HG03378 (cell line): ENCODE measurements at regions not wholly inside any gene's neighbourhood (a gene's known extent, or its start where the extent isn't known, plus 50 kb on each side); places are given as distances from the start of the nearest gene placed in this dataset.

Experiments
- ATAC-seq: cut with Tn5 transposase; IDR thresholded peaks from one replicate; pipeline ENCODE4 v1.9.1; 2021; ENCODE audit warnings: mild to moderate bottlenecking, moderate library complexity; ENCODE audit not compliant: unreplicated experiment

DNA sequence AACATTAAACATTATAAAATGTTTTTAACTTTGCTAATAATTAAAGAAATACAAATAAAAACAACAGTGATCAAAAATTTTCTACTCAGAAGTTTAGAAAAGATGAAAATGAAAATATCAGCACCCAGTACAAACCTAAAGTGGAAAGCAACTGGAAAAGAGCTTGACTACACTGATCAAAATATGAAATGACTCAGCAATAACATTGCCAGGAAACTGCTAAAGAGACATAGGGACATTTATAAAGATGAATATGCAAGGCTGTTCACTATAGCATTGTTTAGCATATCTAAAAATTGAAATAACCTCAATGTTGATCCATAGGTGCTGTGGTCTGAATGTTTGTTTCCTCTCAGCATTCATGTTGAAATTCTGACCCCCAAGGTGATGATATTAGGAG lies 88.5 kb upstream of the NOCT start:
- no peak for ATAC-seq

DNA sequence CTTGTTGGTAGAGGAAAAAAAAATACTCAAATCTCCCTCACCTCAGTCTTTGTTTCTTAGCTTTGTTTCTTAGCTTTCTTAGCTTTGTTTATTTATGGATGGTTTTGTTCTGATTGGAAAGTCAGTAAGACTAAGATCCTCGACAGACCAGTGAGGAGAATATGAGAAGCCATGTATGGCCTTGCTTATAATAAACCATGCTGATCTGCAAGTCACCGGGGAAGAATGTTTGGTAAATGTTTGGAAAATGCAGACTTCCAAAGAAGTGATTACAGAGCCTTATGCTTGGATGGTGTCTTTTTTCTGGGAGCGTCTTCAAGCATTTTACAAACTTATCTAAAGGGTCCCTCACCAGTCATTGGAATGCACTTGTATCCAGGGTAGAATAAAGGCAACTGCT lies 90.1 kb upstream of the NOCT start:
- no peak for ATAC-seq

DNA sequence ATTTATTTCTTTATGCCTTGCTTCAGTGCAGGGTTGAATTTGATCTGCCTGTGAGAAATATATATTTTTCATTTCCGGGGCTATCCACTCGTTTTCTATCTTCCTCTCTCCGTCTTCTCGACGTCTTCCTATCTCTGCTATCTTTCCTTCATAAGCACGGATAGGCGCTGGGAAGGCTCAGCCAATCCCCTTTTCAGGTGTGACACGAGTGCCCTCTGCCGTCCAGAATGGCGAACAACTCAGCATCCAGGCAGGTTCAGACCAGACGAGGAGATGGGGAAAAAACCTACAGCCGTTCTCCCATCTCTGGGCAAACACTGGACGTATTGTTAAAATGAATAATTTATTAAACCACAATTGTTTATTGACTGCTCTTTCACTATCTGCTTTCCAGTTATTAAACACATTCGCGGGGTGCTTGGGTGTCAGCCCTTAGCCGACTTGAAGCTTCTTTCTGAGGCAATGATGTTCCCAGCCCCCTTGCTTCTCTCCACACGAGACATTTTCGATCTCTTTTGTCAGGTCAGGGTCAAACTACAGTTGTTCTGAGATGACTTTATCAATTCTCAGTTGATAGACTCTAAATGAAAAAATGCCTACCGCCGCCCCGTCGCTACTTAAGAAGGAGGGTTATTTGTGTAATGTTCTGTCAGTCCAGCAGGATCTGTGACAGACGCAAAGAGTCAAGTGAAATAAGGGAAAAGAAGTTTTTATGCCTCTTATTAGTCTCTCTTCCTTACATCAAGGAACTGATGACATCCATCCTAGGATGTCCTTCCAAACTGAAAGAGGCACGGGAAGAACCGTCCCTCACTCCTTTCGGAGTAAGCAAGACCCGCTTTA lies 96.3 kb upstream of the NOCT start:
- no peak for ATAC-seq

DNA sequence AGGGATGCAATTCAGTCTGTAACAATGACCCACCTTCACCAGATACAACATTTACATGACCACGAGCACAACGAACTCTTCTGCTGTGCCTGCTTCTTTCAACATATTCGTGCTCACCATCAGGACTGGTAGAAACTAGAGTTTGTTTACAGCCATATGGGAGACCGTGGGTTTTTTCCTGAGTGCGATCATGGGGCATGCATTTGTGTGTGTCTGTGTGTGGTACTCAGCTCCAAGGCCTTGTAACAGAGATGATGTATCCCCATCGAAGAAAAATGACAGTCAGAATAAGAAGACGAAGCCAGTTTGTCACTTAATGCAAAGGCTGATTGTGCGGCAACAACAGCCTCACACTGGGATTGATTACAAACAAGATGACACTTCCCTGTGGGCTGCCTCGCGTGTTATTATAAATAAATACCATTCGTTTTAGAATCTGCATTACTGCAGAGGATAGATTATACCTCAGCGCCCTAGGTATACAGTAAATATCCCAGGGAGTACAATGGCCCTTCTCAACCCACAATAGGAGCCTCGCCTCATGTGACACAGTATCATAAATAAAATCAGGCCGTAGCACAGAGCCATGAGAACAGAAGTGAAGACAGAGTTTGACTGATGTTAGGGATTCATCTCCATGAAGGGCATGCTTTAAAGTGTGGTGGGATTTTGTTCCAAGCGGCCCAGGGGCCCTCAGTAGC lies 97.3 kb upstream of the NOCT start:
- ATAC-seq: no peak

DNA sequence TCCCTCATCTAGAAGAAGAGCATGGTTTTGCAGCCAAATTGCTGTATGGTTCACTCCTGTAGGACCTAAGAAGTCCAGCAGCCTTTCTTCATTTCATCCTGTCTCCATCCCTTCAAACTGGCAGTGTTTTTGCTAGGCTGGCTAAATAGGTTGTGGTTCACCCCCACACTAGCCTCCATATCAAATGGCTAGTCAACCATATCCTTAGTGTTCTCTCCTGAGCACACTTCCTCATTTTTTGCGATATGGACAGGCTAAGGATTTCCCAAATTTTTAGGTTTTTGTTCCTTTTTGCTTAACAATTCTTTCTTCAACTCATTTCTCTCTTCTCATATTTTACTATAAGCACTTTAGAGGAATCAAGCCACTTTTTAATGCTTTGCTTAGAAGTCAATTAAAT lies 98.8 kb upstream of the NOCT start:
- no peak for ATAC-seq

DNA sequence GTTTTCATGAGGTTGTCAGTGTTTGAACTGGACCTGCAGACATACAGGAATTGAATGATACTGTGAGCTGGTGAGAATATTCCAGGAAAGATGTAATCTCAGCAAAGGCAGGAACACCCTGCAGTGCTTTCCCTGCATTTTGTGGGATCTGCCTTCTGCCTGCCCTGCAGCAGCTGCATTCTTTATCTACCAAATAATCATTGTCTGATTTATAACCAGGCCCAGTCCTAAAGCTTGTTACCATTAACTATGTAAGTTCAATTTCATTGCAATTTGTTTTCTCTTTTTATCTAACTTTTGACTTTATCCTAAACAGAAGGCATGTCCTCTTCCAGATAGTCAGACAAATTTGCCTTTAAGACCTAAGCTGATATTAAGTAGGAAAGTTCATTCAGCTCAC lies 99.8 kb upstream of the NOCT start:
- ATAC-seq: no peak

DNA sequence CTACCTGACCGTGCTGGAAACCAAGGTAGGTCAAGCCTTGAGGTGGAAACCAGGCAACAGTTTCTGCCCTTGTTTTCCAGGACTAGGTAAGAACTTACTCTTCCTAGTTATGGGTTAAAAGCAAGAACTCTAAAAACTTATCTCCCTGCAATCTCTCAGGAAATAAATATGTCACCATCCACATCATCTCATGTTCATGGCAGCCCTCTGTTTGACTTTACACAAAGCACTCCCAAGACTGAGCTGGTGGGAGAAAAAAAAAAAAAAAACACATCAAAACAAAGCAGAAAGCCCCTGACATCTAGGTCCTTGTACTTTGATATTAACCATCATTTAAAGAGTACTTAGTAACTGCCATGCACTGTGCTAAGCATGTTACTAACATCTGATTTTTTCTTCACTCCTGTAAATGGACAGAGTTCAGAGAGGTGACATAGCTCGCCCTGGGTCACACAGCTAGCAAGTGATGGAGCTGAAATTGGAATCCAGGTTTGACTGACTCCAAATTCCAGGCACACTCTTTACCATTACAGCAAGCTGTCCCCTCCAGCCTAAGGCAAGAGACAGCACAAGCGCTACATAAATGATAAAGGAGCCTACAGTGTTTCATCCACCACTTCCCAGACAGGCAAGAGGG lies 102.8 kb upstream of the NOCT start:
- no peak for ATAC-seq

DNA sequence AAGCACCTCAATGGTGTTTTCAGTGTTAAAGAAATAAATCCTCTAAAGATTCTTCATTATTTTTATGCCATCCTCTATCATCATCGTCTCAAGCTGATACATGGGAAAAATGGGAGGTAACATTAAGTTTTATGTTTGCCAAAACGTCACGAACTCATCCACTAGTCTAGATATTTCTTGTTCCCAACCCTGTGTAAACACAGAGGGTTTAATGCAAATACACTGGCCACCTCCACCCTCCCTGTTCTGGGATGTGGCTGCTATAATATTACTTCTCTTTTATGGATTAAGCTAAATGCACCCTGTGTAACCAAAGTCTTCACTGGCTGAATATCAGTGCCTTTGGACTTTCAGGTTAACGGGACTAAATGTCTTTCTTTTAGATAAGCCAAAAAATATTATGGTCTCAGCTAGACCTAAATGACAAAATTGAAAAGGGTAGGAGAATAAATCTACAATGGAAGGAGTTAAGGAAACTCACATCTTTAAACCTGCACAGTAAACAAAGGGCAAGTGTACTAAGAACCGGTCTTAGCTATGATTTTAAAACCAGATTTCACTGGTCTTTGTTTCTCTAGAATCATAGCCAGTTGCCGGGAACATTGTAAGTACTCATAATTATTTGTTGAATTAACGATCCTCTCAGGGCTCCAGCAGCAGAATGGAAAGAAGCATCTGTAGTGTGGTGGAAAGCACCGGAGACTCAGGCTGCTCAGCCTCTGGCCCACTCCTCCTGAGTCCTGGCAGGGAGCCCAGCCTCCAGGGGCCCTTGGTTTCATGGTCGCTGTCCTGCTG lies 103.5 kb upstream of the NOCT start:
- no peak for ATAC-seq

DNA sequence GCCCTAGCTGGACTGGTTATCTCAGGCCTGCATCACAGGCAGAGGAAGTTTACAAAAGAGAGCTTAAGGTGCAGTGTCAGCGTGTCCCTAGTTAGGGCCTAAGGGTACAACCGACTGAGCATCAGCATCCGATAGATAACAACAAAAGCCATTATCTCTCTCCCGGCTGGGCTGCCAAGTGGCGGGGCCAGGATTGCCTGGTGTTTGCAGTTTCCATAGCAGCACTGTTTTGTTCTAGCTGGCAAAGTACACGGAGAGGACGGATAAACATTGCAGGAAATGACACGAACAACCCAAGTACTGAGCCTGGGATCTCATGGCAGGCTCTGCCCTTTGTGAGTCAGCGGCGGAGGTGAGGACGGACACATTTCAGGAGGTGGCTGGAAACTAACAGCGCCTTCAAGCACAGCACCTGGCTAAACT lies 104.7 kb upstream of the NOCT start:
- no peak for ATAC-seq

DNA sequence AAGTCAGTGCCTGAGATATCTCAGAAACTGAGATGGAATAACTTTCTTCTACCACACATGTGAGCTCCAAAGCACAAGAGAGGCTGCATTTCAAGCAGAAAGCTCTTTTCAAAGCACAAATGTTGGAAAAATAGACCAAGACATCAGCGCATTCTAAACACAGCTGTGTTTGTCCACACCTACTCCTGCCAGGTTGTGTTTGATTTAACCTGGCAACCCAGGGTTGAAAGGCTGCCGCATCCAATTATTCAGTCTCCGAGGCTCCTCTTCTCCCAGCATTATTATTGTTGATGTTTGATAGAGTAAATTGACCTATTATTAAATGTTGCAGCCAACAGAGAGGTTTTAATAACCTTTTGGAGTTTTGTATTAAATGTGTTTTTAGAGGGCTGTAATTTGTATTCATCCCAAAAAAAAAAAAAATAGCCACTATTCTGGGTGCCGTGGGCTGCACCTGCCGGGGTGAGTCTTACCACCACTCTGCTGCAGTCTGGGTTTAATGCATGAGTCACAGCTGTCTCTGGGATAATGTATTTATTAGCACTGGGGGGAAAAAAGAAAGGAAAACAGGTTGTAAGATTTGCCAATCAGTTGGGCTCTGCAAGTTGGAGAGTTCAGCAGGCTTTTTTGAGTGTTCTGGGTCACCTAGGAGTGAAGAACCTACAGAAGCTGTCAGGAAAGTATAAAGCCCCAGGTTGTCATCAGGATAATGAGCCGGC lies 105.2 kb upstream of the NOCT start:
- no peak for ATAC-seq

DNA sequence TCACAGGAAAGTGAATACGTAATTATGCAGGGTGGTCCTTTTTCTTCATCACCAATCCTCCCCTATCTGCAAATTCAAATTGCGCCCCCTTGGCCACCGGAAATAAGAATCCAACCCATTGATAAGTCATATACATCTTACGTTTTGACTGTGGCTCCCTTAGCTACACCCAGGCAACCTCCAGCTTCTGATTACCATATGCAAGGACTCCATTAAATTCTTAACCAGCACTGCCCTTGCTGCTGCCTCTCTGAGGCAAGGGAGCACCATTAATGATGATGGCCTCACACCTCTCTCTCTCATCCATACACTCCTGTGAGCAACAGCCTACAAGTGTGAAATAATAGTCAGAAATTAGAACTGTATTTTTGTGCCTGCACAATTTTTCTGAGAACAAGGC lies 106.0 kb upstream of the NOCT start:
- ATAC-seq: no peak

DNA sequence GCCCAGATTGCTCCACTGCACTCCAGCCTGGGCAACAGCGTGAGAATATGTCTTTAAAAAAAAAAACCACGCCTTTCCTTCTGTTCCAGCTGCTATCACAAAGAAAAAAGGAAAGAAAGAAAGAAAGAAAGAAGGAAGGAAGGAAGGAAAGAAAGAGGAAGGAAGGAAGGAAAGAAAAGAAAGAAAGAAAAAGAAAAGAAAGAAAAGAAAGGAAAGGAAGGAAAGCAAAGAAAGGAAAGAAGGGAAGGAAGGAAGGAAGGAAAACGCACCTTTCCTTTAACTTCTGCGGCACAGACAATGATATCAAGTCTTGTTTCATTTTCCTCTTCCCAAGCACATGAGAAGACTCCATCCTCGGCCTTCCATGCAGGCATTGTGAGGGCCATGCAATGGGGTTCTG lies 107.4 kb upstream of the NOCT start:
- ATAC-seq: no peak

DNA sequence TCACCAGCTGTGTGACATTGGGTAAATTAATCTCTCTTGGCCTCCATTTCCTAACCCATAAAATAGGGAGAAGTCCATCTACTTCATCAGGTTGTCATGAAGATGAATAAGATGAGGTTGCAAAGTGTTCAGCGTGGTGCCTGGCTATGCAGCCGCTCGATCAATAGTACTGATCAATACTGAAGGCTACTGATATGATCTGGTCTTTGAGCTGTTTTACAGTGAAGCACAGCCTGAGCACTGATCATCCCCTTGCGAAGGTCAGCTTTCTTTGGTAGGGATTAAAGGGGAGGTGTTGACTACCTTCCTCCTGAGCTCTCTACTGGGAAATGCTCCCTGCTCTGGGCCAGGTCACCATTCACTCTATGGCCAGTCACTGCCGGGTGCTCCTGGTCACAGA lies 108.4 kb upstream of the NOCT start:
- ATAC-seq: no peak

DNA sequence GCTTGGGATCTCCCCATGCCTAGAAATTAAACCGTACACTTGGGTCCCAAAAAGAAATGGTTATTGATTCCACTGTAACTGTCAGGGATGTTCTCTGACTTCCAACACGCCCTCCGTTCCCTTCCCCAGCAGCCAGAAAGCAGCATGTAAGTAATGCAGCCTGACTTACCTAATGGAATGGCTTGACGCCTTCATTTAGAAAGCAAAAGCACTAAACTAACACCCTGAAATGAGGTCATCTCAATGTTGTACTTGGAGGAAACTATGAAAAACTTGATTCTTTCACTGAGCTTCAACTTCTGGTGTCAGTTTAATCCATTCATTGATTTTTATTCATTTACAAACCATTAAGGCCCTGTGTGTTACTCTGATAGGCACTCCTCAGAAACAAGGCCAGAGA lies 110.8 kb upstream of the NOCT start:
- ATAC-seq: no peak

DNA sequence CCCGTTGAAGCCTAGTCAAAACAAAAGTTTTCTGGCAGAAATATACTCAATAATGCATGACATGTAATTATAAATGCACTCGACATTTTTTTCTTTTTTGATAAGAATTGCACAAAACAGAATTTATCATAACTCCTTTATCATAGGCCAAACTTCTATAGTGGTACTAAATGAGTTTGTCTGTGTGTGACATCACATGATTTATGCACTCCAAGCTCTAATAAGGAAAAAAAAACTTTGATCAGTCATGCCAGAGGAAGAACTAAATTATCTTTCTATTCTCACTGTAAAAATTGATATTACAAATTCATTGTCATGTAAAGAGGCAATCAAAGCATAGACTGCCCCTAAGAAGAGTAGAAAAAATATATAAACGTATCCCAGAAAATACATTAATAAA lies 112.4 kb upstream of the NOCT start:
- no peak for ATAC-seq

DNA sequence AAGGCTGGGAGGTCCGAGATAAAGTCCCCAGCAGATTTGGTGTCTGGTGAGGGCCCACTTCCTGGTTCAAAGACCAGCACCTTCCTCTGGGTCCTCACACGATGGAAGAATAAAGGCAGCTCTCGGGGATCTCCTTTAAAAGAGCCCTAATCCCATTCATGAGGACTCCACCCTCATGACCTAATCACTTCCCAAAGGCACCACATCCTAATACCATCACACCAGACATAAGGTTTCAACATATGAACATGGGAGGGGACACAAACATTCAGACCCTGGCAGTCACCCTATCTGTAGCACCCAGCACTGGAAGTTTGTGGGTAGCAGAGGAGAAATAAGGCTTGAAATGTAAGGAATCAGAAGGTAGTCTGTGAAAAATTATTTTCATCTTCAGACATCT lies 112.9 kb upstream of the NOCT start:
- no peak for ATAC-seq

DNA sequence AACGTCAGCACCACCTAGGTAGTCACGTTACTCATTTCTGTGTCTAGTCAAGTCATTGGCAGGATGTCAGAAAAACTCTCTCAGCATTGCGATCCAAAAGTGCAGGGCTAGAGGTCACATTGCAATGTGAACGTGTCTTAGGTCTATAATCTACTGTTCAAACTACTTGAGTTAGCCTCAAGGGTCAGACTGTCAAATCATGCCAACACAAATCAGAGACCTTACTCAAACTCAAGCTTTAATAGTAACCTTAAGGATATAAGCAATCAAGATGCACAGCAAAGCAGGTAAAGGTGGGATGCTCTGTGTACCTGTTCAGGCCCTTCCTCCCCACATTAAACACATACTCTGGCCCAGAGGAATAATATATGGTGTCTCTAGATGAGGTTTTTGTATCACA lies 114.4 kb upstream of the NOCT start:
- no peak for ATAC-seq

DNA sequence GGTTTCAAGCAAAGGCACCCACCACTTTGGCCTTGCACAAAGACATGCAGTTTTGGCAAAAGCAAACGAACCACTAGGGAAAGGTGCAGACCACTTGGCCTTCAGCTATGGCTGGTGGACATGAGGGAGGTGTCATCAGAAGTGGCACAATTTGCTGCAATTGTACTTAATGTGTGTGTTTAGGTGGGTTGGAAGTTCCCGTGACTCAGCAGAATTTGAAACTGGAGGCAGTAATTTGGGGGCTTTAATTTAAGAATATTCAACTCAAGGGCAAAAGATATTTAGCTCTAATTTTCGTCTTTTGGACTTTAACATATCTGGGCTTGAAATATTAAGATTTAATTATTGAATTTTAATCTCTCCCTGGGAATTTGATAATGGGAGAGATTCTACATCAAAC lies 115.6 kb upstream of the NOCT start:
- ATAC-seq: no peak

DNA sequence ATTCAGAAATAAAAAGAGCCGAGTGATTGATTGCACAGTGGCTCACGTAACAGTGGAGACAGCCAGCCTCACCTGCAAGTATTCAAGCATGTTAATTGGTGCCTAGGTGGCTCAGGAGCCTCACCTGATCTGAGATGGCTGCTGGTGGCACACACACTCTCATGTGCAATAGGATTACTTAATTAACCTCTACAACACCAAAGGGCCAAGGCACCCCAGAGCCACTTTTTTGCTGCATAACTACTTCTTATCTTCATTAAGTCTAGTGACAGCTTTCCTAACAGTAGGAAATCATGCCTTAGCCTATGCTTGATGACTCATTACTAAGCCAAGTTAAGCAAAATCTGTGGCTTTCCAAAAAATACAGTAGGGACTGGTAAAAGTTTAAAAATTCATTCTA lies 117.3 kb upstream of the NOCT start:
- ATAC-seq: no peak

DNA sequence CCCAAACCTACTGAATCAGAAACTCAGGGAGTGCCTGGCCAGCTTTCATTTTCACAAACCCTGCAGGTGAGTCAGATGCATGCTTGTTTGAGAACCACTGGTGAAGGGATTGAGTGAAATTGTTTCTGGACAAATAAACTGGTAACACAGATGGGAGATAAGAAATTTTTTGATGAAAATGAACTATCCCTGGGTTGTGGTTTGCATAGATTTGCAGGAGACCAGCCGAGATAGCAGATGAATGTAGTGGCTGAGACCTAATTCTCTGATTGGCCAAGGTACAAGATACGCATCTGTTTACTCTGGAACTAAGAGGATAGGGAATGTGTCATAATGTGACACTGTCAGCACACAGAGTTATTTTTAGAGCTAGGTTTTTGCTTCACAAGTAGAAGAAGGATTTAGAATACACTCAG lies 117.8 kb upstream of the NOCT start:
- ATAC-seq: no peak

DNA sequence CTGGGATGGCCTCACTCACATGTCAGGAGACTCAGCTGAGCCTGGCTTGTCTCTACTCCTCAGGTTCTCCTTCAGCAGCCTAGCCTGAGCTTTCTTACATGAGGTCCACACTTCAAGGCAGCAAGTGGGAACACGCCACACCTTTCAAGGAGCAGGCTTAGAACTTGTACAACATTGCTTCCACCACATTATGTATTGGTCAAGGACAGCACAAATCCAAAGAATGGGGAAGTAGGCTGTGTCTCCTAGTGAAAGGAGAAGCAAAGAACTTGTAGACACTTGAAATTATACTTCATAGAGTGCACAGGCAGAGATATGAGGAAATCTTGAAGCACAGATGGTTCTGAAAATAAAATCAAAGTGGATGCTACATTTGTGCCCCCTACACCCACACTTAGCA lies 120.9 kb upstream of the NOCT start:
- no peak for ATAC-seq
